ENCODE measurements at regions not wholly inside any gene's neighbourhood (a gene's known extent, or its start where the extent isn't known, plus 50 kb on each side); places are given as distances from the start of the nearest gene placed in this dataset.
A peak's percentile ranks its signal among the peaks of the same experiment; 100 is the strongest.

DNA sequence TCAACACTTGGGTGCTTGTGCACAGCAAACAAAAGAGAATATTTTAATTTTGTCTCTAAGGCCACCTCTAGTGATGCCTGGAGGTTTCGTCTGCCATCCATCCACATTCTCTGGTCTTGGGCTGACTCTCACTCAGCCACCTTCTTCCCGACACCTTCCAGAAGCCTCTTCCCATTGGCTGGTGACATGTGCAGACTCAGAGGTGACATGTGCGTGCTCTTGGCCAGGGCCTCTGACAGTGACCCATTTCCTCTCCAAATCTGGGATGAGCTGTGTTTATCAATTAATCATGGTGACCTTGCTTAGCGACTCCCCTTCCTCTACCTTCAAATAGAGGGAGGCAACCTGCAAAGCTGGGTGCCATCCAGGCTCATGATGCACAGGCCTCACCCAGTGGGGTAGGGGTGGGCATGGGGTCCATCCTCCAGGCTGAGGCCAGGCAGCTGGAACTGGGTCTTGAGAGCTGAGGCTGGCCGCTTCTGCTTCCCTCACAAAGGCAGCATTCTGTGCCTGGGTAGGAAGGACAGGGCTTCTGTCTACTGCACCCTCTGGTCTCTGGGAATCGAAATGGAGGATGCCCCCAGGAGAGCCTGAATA, 91.8 kb downstream of the DHCR7 start:
- no peak for FAIRE-seq

- no peak for FAIRE-seq
Measured at GRCh38 chr11:71355281-71355680, 92.9 kb downstream of the DHCR7 start.

GRCh38 chr11:71354394-71355105, 93.6 kb downstream of the DHCR7 start:
- no peak for FAIRE-seq

GRCh38 chr11:71352748-71353147, 95.4 kb downstream of the DHCR7 start:
- no peak for FAIRE-seq

- FAIRE-seq, result no peak
Measured at GRCh38 chr11:71352226-71352625, 96.0 kb downstream of the DHCR7 start.

- no peak for FAIRE-seq
Measured at GRCh38 chr11:71349627-71350026, 97.2 kb upstream of the SHANK2 start.

- no peak for FAIRE-seq
Measured at GRCh38 chr11:71343828-71344400, 91.5 kb upstream of the SHANK2 start.

DNA sequence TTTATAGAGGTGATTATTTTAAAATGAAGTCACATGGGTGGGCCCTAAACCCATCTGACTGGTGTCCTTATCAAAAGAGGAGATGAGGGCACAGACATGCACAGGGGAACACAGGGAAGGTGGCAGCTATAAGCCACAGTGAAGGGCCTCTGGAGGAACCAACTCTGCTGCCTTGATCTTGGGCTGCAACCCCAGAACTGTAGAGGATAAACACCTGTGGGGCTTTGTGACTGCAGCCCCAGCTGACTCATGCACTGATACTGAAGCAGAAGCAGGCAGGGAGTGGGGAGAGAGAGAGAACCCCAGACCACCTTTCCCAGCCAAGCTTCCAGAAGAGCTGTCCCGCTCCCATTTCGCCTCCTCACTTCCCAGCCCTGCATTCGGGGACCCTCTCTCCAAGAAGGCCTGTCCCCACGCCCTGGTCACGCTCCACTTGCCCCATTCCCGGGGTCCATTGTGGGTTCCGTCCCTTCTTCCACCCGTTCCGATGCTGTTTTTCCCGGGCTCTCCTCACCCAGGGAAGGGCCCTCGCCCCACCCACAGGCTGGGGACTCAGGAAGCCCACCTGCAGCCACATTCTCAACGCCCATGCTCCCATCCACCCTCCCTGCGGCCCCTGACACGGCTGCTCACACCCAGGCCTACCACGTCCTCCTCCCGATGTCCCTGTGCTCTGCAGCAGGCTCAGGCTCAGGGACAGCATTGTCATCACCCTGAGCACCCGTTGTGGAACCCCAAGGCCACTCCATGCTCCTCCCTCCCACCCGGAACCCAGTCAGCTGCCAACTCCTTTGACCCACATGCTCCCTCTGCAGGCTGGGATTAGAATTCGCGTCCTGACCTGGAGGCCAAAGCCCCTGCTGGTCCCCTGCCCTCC, 90.8 kb upstream of the SHANK2 start:
- FAIRE-seq, result no peak

DNA sequence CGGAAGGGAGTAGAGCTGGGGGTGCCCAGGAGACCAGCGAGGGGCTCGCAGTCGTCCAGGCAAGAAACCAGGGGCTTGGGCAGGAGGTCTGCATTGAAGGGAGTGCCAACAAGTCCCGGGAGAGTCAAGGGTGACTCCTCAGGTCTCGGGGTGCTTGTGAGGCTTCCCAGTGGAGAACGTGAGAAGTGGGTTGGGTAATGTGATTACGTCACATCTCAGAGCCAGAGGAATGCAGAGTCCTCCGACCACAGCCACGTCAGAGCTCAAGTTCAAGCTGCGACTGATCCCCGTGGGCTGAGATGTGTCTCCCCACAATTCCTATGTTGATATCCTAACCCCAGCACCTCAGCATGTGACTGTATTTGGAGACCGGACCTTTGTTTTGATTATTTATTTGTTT, 89.7 kb upstream of the SHANK2 start:
- FAIRE-seq, result no peak

- no peak for FAIRE-seq
Measured at GRCh38 chr11:71341596-71341995, 89.2 kb upstream of the SHANK2 start.

DNA sequence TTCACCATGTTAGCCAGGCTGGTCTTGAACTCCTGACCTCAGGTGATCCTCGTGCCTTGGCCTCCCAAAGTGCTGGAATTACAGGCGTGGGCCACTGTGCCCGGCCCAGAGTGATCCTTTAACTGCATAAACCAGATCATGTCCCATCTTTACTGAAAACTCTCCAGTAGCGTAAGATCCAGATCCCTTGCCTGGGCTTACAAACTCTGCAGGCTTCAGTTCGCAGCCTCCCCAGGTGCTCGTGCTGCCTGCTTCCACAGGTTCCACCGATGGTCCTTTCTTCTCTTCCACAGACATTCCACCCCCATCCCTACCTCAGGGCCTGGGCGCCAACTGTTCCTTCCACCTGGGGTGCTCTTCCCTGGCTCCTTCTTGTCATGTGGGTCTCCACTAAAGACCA, 88.8 kb upstream of the SHANK2 start:
- FAIRE-seq, result no peak

DNA sequence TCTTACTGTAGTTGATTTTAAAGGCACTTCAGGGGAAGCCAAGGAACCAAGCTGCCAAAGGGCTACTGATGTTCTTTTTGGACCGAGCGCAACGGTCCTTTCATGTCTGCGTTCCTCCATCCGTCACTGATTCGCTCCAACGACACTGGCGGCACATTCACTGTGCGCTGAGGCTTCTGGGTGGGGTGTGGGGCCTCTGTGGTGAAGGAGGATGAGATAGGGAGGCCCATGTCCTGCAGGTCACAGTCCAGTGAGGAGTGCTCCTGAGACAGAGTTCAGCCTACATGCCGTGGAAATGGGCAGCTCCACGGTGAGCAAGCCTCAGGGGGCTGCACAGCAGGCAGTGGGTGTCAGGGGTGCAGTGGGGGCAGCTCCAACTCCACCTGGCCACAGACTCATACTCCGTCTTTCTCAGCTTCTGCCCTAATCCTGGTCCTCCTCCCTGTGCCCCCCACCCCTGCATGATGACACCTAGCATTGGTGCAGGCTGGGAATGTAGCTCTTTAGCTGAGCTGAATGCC, 87.8 kb upstream of the SHANK2 start:
- FAIRE-seq, result no peak

DNA sequence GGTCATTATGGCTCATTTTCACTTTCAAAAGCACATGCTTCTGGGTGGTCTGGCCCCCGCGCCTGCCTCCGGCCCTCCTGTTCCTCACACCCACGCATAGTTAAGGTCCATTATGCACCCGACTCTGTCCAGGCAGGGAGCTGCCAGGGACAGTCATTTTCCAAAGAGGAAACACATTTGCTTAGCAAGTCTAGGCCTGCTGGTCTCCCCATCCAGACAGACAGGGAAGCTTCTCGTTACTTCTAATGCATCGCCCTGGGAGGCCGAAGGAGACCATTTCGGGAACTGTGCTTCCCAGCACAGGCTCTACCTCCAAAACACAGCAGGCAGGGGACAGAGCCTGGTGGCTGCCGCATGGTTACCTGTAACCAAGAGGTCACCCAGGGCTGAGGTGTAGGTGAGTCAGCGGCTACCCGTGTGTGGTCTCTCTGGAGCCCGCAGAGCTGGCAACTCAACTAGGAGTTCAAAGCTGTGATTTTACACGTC, 87.1 kb upstream of the SHANK2 start:
- FAIRE-seq, result peak; percentile 39

DNA sequence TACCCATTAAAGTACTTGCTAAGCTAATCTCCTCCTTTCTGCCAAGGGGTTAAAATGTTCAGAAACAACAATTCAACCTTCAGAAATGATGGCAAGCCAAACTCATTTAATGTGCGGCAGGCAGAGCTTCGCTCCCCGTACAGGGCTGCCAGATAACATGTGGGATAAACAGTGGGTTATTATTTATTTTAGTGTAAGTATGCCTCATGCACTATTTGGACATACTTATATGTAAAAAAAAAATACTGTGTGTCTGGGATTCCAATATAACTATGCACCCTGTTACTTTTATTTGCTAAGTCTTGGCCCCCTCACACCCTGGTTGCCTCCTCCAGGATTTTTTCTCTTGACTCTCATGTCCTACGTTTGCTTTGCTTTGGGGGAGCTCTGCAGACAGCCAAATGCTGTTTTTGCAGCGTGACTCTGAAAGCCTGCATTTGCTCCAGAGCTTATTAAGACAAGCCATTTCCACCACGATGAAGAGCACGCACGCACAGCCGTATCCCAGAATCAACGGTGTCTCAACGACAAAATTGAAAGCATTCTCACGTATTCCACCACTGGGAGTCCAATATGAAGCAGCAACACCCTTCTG, 86.5 kb upstream of the SHANK2 start:
- no peak for FAIRE-seq

DNA sequence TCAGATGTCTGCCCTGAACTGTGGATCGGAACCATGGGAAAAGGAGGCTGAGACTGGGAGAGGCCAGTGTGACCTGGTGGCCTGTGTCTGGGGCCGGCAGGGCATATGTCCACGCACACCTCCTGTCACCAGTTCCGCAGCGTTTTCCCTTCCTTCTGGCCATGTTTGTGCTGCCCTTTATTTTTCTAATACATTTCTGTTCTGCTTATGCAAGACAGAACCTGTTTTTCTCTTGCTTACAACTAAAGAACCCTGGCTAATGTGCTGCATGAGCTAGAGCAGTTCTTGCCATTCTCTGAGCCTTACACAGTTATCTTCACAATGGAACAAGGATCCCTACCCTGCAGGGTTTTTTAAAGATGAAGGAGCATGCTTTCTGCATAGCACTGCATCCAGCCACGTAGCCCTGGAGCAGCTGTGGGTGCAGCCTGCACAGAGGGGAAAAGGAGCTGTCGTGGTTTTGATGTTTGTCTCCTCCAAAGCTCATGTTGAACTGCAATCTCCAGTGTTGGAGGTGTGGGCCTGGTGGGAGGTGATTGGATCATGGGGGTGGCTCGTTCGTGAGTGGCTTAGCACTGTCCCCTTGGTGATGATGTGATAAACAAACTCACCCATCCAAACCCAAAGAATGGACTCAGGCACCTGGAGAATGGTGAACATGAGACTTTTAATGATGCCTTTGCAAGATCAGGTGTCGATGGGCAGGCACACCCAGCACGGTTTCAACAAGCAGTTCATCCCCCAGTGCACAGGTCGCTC, 84.8 kb upstream of the SHANK2 start:
- no peak for FAIRE-seq

GRCh38 chr11:71336176-71336995, 84.0 kb upstream of the SHANK2 start:
- no peak for FAIRE-seq

DNA sequence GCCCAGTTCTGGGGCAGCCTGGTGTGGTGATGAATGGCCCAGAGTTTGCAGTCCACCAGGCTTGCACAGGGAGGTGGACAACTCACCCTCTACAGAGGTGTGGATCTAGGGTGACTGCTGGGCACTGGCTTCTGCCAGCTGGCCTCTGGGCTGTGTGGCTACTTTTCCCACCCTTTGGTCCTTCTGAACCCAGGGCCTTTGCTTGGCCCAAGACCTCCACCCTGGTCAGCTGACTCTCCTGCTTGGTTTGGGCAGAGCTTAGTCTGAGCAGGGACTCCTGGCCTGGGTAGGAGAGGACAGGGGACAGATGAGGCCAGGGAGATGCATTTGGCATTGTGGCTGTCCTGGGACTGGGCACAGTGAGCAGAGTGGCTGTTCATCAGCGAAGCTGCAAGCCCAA, 83.0 kb upstream of the SHANK2 start:
- FAIRE-seq, result no peak

DNA sequence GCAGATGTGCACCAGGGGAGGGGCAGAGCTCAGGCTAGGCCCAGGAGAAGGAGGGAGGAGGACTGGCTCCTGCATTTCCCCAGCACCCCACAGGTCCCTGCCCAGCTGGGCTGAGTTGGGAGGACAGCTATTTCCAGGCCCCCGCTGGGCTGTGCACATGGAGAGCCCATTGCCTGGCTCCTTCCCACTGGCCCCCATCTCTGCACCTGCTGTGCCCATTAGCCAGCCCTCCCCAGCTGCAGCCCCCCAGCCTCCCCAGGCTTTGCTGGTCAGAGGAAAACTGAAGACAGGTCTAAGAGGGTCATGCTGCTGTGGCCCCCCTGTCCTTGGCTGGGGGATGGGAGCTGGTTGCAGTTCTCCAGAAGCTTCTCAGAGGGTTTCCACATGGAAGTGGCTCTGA, 81.8 kb upstream of the SHANK2 start:
- no peak for FAIRE-seq

DNA sequence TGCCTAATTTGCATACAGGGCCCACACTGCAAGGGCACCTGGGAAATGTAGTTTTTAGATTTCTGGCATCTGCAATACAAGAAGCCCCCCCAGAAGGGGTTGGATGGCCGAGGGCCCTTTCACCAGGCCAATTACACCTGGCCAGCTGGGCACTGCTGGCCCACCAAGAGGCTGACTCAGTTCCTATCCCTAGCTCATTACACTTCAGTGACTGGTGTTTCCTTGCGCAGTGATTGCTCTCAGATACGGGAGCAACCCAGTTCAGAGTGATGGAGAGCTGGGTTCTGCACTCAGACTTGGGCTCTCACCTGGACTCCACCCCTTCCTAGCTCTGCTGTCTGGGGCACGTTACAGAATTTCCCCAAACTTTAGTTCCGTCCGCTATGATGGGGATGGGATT, 81.1 kb upstream of the SHANK2 start:
- no peak for FAIRE-seq

DNA sequence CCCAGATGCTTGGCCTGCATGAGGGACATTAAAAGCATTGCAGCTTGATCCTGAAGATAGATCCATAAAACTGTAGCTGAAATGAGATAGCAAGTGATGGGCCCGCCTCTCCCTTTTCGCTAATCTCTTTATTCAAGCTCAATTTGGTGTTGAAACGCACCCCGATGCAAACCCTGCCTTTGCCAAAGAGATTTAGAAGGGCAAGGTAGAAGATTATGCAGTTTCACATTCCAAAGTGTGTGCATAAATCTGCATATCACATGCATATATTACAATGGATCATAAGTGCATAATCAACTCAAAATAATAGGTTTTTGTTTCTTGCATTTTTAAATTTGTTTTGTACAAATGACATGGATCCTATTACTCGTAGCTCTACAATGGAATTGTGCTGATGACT, 80.1 kb upstream of the SHANK2 start:
- FAIRE-seq, result no peak

DNA sequence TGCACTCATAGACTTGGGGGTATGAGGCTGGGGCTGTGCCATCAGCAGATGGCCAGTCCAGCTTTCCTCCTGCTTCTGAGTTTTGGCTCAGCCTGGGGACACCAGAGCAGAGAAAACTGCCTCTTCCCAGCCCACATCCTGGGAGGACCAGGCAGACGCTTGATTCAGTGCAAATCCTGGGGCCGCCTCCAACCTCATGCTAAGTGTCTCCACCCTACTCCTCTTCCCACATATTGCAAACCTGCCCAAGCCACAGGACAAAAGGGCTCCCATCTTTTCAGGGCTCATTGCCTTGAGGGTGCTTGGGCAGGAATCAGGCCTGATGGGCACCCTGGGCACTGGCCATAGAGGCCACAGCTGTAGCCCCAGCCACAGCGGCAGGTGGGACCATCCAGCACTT, 79.7 kb upstream of the SHANK2 start:
- FAIRE-seq, result no peak
